IMR-90 (cell line): ENCODE measurements at regions not wholly inside any gene's neighbourhood (a gene's known extent, or its start where the extent isn't known, plus 50 kb on each side); places are given as distances from the start of the nearest gene placed in this dataset.

ENCODE experiments used
- ATAC-seq: fragments of 200-7000 bp; cut with Tn5 transposase; 2 replicates; pipeline ENCODE4 v1.9.1; 2020; ENCODE audit warnings: low read depth, mild to moderate bottlenecking, moderate library complexity
- BruUV-seq: library from RNA; stranded (reverse); fragments of 400-500 nt; replicated peaks from 2 replicates; lab custom pipeline; 2021; lab: Mats Ljungman, UMichigan
- CTCF ChIA-PET: fragments of 300-600 bp; formaldehyde crosslinking; extraction: SDS; loops from one replicate; lab custom pipeline; 2021; ENCODE audit warnings: antibody characterized with exemption; lab: Yijun Ruan, JAX
- POLR2A ChIA-PET: fragments of 300-600 bp; sonication (Branson Sonifier 250); formaldehyde crosslinking; loops from one replicate; lab custom pipeline; 2022; ENCODE audit warnings: antibody characterized with exemption; ENCODE audit not compliant: unreplicated experiment; lab: Charles Lee
- DNase-seq: peaks from one replicate; pipeline ENCODE4 v3.0.0; 2013
- H2AFZ ChIP-seq: replicated peaks from 2 replicates; pipeline ENCODE3; 2013; ENCODE audit warnings: low read length, mild to moderate bottlenecking; ENCODE audit not compliant: poor library complexity
- H2AK5ac ChIP-seq: 2 replicates; pipeline ENCODE4 v1.6.1; 2013; ENCODE audit warnings: low read depth, low read length, inconsistent platforms
- H2AK9ac ChIP-seq: replicated peaks from 2 replicates; pipeline ENCODE3; 2013; ENCODE audit warnings: mild to moderate bottlenecking, low read depth, low read length, moderate library complexity; ENCODE audit not compliant: poor library complexity
- H2BK120ac ChIP-seq: 2 replicates; pipeline ENCODE4 v1.6.1; 2013; ENCODE audit warnings: low read depth, low read length, inconsistent platforms
- H2BK15ac ChIP-seq: 3 replicates; pipeline ENCODE4 v1.6.1; 2013; ENCODE audit warnings: low read depth, low read length, inconsistent platforms
- H2BK20ac ChIP-seq: 2 replicates; pipeline ENCODE4 v1.6.1; 2013; ENCODE audit warnings: low read depth, mild to moderate bottlenecking, inconsistent platforms, low read length, moderate library complexity
- H2BK5ac ChIP-seq: 2 replicates; pipeline ENCODE4 v1.6.1; 2013; ENCODE audit warnings: mild to moderate bottlenecking, low read depth, low read length, inconsistent platforms; ENCODE audit not compliant: poor library complexity, severe bottlenecking
- H3K14ac ChIP-seq: replicated peaks from 2 replicates; pipeline ENCODE4 v1.6.1; 2013; ENCODE audit warnings: low read depth, low read length, inconsistent platforms
- H3K18ac ChIP-seq: 2 replicates; pipeline ENCODE4 v1.6.1; 2013; ENCODE audit warnings: low read depth, low read length, control low read depth
- H3K23ac ChIP-seq: 2 replicates; pipeline ENCODE4 v1.6.1; 2013; ENCODE audit warnings: low read depth, low read length, inconsistent platforms
- H3K27ac ChIP-seq: 2 replicates; pipeline ENCODE4 v1.5.1; 2013; ENCODE audit warnings: mild to moderate bottlenecking, control low read depth, low read length; ENCODE audit not compliant: insufficient read depth
- H3K27me3 ChIP-seq: 2 replicates; pipeline ENCODE4 v1.6.1; 2013; ENCODE audit warnings: low read length; ENCODE audit not compliant: control insufficient read depth, insufficient read depth
- H3K36me3 ChIP-seq: 2 replicates; pipeline ENCODE4 v1.6.1; 2013; ENCODE audit warnings: low read length, mixed read lengths; ENCODE audit not compliant: control insufficient read depth, insufficient read depth
- H3K4ac ChIP-seq: 2 replicates; pipeline ENCODE4 v1.6.1; 2013; ENCODE audit warnings: low read depth, low read length, inconsistent platforms
- H3K4me1 ChIP-seq: 2 replicates; pipeline ENCODE4 v1.6.1; 2013; ENCODE audit warnings: low read length, mixed read lengths; ENCODE audit not compliant: control insufficient read depth, insufficient read depth
- H3K4me2 ChIP-seq: 2 replicates; pipeline ENCODE4 v1.6.1; 2013; ENCODE audit warnings: low read depth, mild to moderate bottlenecking, control low read depth, low read length, moderate library complexity
- H3K4me3 ChIP-seq: 2 replicates; pipeline ENCODE4 v1.5.1; 2013; ENCODE audit warnings: low read depth, mild to moderate bottlenecking, control low read depth, low read length, moderate library complexity; ENCODE audit not compliant: insufficient read depth
- H3K56ac ChIP-seq: 2 replicates; pipeline ENCODE4 v1.6.1; 2013; ENCODE audit warnings: low read length, inconsistent platforms; ENCODE audit not compliant: insufficient read depth; ENCODE audit errors: extremely low read depth
- H3K79me1 ChIP-seq, 2 experiments: 2 replicates each; pipeline ENCODE4 v1.6.1; 2013; ENCODE audit warnings: low read length in 2 of 2, inconsistent platforms in 1 of 2, low read depth in 1 of 2
- H3K9ac ChIP-seq: 2 replicates; pipeline ENCODE4 v1.6.1; 2013; ENCODE audit warnings: low read depth, low read length, control low read depth
- H3K9me1 ChIP-seq: 2 replicates; pipeline ENCODE4 v1.6.1; 2013; ENCODE audit warnings: low read length, inconsistent platforms; ENCODE audit not compliant: insufficient read depth
- H3K9me3 ChIP-seq: 2 replicates; pipeline ENCODE4 v1.6.1; 2013; ENCODE audit warnings: low read length; ENCODE audit not compliant: control insufficient read depth, insufficient read depth
- H4K20me1 ChIP-seq: 2 replicates; pipeline ENCODE4 v1.6.1; 2013; ENCODE audit warnings: low read length, inconsistent platforms; ENCODE audit not compliant: insufficient read depth
- H4K5ac ChIP-seq: 2 replicates; pipeline ENCODE4 v1.6.1; 2013; ENCODE audit warnings: mild to moderate bottlenecking, low read depth, low read length, control low read depth
- H4K8ac ChIP-seq, 2 experiments: 2 replicates each; pipeline ENCODE4 v1.6.1; 2013; ENCODE audit warnings: low read depth in 2 of 2, low read length in 2 of 2, control low read depth in 1 of 2, inconsistent platforms in 1 of 2
- H4K91ac ChIP-seq: 2 replicates; pipeline ENCODE4 v1.6.1; 2013; ENCODE audit warnings: low read depth, low read length, inconsistent platforms; ENCODE audit not compliant: insufficient read depth
- CEBPB ChIP-seq: IDR thresholded peaks from 2 replicates; pipeline ENCODE4 v1.6.1; 2012; ENCODE audit warnings: low read depth, low read length, improper control_type of control experiment
- MAZ ChIP-seq: IDR thresholded peaks from 2 replicates; pipeline ENCODE4 v1.6.1; 2012; ENCODE audit warnings: low read depth, mild to moderate bottlenecking, low read length, improper control_type of control experiment, moderate library complexity, borderline replicate concordance
- SMC3 ChIP-seq: fragments of 150-350 bp; IDR thresholded peaks from 2 replicates; pipeline ENCODE4 v1.6.1; 2016; ENCODE audit warnings: low read depth, mild to moderate bottlenecking, antibody characterized with exemption, low read length, moderate library complexity
- WGBS, 2 experiments: methylation state at CpG; one replicate each; pipeline versions ENCODE4 v1.1.5 to v1.1.7; 2013; ENCODE audit warnings: missing lambda C conversion rate in 2 of 2; ENCODE audit not compliant: insufficient read length in 1 of 2; ENCODE audit errors: extremely low coverage in 2 of 2; 5-methylcytosine and 5-hydroxymethylcytosine counted together
- dilution Hi-C: fragments of 300-500 bp; cut with HindIII; formaldehyde crosslinking; loops from one replicate; pipeline ENCODE4 v1.14.3; 2018; ENCODE audit warnings: low sequenced_read_pairs; ENCODE audit not compliant: unreplicated experiment
- in situ Hi-C: fragments of 300-500 bp; cut with MboI; formaldehyde crosslinking; loops from 3 replicates; pipeline ENCODE4 v1.14.3; 2019; ENCODE audit warnings: low sequenced_read_pairs, inconsistent platforms, mixed read lengths
- intact Hi-C: fragments of 100-400 bp; cut with micrococcal nuclease; formaldehyde crosslinking; loops from 2 replicates; pipeline ENCODE4 v1.10.0; 2022
- TF ChIP-seq, protein P1 (sequence below): fragments of 150-350 bp; IDR thresholded peaks from 2 replicates; pipeline ENCODE4 v1.6.1; 2017; ENCODE audit warnings: mild to moderate bottlenecking, antibody characterized with exemption, low read length, low read depth
- TF ChIP-seq, protein P2 (sequence below): conservative IDR thresholded peaks from 2 replicates; pipeline ENCODE4 v1.5.1; 2012; ENCODE audit warnings: mild to moderate bottlenecking, low read depth, low read length, improper control_type of control experiment
- TF ChIP-seq, protein P3 (sequence below): fragments of 150-350 bp; IDR thresholded peaks from 2 replicates; pipeline ENCODE4 v1.6.1; 2016; ENCODE audit warnings: low read depth, mild to moderate bottlenecking, low read length, moderate library complexity, borderline replicate concordance

DNA sequence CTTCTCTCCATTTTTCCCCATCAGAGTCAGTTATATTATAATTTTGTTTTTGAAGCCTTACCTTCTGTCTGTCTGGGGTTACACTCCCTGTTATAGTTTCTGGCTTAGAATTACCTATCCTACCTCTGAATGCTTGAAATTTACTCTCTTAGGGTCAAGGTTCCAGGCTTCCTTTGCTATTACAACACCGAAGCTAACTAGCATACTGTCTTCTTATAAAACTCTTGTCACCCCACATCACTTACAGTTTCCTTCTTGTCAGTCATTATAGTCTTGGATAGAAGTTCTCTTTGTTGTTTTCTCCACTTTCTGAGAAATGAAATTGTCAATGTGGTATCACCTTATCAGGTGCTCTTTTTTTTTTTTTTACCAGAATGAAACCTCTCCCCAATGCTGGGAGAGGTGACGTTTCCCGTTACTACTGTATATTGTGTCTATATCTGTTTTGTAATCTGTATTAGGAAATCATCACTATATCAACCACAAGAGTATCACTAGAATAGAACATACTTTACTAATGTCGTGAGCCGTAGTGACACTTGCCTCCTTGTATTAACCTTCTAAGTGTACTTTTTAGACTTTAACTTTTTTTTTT, 69.2 kb upstream of the PSMA6 start:
- Histone ChIP-seq H3K36me3 (no peaks in the 10 kb centered on the region), H3K56ac (no peak overlapping the region), H3K27ac (no peak overlapping the region), H4K5ac (no peak overlapping the region), H3K4me1 (no peaks in the 10 kb centered on the region), H4K20me1 (no peaks in the 10 kb centered on the region), H2BK20ac (no peak overlapping the region), H3K4me3 (no peak overlapping the region), H2BK15ac (no peak overlapping the region), H2BK120ac (no peak overlapping the region), H3K9me3 (no peaks in the 10 kb centered on the region), H3K9me1 (peaks cover 5% of the 10 kb centered on the region; the same call in 1 of the 2 replicates), H2AFZ (no peak overlapping the region), H3K4me2 (no peak overlapping the region), H3K18ac (no peak overlapping the region), H3K79me1 (peaks cover 0 to 7% of the 10 kb centered on the region in 2 experiments; a peak in 1 of 4 replicates), H4K8ac (no peak overlapping the region), H2AK9ac (no peak overlapping the region), H2AK5ac (no peak overlapping the region), H3K14ac (no peak overlapping the region), H4K91ac (no peak overlapping the region), H2BK5ac (no peak overlapping the region), H3K23ac (no peak overlapping the region), H3K4ac (no peak overlapping the region), H3K27me3 (no peaks in the 10 kb centered on the region), H3K9ac (no peak overlapping the region)
- in situ Hi-C loops: no loop called here
- BruUV-seq: no TSS peak
- WGBS, 2 experiments: 80% methylated on average over 1 of the region's 5 CpGs; no CpG with 5 or more reads in 1 of the 2 experiments
- ChIA-PET CTCF (no interaction called here), POLR2A (no interaction called here)
- DNase-seq: no peak
- dilution Hi-C loops: no loop called here
- TF ChIP-seq, protein P1, sequence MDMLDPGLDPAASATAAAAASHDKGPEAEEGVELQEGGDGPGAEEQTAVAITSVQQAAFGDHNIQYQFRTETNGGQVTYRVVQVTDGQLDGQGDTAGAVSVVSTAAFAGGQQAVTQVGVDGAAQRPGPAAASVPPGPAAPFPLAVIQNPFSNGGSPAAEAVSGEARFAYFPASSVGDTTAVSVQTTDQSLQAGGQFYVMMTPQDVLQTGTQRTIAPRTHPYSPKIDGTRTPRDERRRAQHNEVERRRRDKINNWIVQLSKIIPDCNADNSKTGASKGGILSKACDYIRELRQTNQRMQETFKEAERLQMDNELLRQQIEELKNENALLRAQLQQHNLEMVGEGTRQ: no peak
- no peak for TF ChIP-seq MAZ
- no peak for TF ChIP-seq SMC3
- TF ChIP-seq CEBPB: no peak
- TF ChIP-seq, protein P2, sequence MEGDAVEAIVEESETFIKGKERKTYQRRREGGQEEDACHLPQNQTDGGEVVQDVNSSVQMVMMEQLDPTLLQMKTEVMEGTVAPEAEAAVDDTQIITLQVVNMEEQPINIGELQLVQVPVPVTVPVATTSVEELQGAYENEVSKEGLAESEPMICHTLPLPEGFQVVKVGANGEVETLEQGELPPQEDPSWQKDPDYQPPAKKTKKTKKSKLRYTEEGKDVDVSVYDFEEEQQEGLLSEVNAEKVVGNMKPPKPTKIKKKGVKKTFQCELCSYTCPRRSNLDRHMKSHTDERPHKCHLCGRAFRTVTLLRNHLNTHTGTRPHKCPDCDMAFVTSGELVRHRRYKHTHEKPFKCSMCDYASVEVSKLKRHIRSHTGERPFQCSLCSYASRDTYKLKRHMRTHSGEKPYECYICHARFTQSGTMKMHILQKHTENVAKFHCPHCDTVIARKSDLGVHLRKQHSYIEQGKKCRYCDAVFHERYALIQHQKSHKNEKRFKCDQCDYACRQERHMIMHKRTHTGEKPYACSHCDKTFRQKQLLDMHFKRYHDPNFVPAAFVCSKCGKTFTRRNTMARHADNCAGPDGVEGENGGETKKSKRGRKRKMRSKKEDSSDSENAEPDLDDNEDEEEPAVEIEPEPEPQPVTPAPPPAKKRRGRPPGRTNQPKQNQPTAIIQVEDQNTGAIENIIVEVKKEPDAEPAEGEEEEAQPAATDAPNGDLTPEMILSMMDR: no peak
- TF ChIP-seq, protein P3, sequence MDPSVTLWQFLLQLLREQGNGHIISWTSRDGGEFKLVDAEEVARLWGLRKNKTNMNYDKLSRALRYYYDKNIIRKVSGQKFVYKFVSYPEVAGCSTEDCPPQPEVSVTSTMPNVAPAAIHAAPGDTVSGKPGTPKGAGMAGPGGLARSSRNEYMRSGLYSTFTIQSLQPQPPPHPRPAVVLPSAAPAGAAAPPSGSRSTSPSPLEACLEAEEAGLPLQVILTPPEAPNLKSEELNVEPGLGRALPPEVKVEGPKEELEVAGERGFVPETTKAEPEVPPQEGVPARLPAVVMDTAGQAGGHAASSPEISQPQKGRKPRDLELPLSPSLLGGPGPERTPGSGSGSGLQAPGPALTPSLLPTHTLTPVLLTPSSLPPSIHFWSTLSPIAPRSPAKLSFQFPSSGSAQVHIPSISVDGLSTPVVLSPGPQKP: no peak
- no peak for ATAC-seq
- intact Hi-C loops: no loop called here
